Keratinocyte (primary cell): ENCODE measurements at regions not wholly inside any gene's neighbourhood (a gene's known extent, or its start where the extent isn't known, plus 50 kb on each side); places are given as distances from the start of the nearest gene placed in this dataset.

Source experiments
- DNase-seq: peaks from one replicate; pipeline ENCODE4 v3.0.0-alpha.2; 2011; ENCODE audit warnings: low read depth, missing footprints, low spot score
- FAIRE-seq: peaks from 2 replicates; lab custom pipeline; 2011; peaks lifted over from hg19 to GRCh38; lab: Jason Lieb, UNC
- H2AFZ ChIP-seq: 2 replicates; pipeline ENCODE4 v1.6.0; 2012; ENCODE audit warnings: low read length, control low read depth, inconsistent platforms; ENCODE audit not compliant: control insufficient read depth
- H3K27ac ChIP-seq: 2 replicates; pipeline ENCODE4 v1.5.1; 2011; ENCODE audit warnings: low read length; ENCODE audit not compliant: control insufficient read depth, insufficient read depth
- H3K27me3 ChIP-seq: 3 replicates; pipeline ENCODE4 v1.6.0; 2011; ENCODE audit warnings: low read length; ENCODE audit not compliant: control insufficient read depth, insufficient read depth; ENCODE audit errors: extremely low read depth
- H3K36me3 ChIP-seq, 2 experiments: 2 replicates in 1 of 2; 3 replicates in 1 of 2; pipeline ENCODE4 v1.5.1; 2011; ENCODE audit warnings: low read length in 2 of 2, mild to moderate bottlenecking in 1 of 2; ENCODE audit not compliant: control insufficient read depth in 2 of 2, insufficient read depth in 2 of 2; ENCODE audit errors: extremely low read depth in 1 of 2
- H3K4me1 ChIP-seq: 3 replicates; pipeline ENCODE4 v1.5.1; 2011; ENCODE audit warnings: low read length; ENCODE audit not compliant: control insufficient read depth, insufficient read depth; ENCODE audit errors: extremely low read depth
- H3K4me2 ChIP-seq: 3 replicates; pipeline ENCODE4 v1.6.0; 2011; ENCODE audit warnings: low read depth, low read length; ENCODE audit not compliant: control insufficient read depth, insufficient read depth; ENCODE audit errors: extremely low read depth
- H3K4me3 ChIP-seq, 3 experiments: fragments of 200-600 bp in 1 of 3; sonication (generic) in 1 of 3; 2 replicates in 2 of 3; 3 replicates in 1 of 3; pipeline ENCODE4 v1.5.1; 2011 to 2016; ENCODE audit warnings: low read length in 3 of 3, mild to moderate bottlenecking in 3 of 3, control low read depth in 2 of 3, inconsistent platforms in 1 of 3, low read depth in 1 of 3, mixed read lengths in 1 of 3, mixed run types in 1 of 3, moderate library complexity in 1 of 3; ENCODE audit not compliant: control insufficient read depth in 2 of 3, insufficient read depth in 2 of 3; ENCODE audit errors: extremely low read depth in 1 of 3
- H3K79me2 ChIP-seq: 2 replicates; pipeline ENCODE4 v1.6.0; 2012; ENCODE audit warnings: low read length; ENCODE audit not compliant: control insufficient read depth, insufficient read depth
- H3K9ac ChIP-seq: 3 replicates; pipeline ENCODE4 v1.6.0; 2011; ENCODE audit warnings: low read length; ENCODE audit not compliant: control insufficient read depth, insufficient read depth; ENCODE audit errors: extremely low read depth
- H3K9me1 ChIP-seq: 3 replicates; pipeline ENCODE4 v1.6.0; 2011; ENCODE audit warnings: low read length; ENCODE audit not compliant: control insufficient read depth, insufficient read depth; ENCODE audit errors: extremely low read depth
- H3K9me3 ChIP-seq: 2 replicates; pipeline ENCODE4 v1.5.1; 2012; ENCODE audit warnings: low read depth, low read length; ENCODE audit not compliant: control insufficient read depth
- H4K20me1 ChIP-seq: 3 replicates; pipeline ENCODE4 v1.6.0; 2011; ENCODE audit warnings: low read length; ENCODE audit not compliant: control insufficient read depth, insufficient read depth; ENCODE audit errors: extremely low read depth
- CTCF ChIP-seq, 3 experiments: IDR thresholded peaks in 1 of 3; conservative IDR thresholded peaks in 1 of 3; optimal IDR thresholded peaks in 1 of 3; 2 replicates in 2 of 3; 3 replicates in 1 of 3; pipeline versions ENCODE3 to v1.5.1; 2011; ENCODE audit warnings: low read length in 3 of 3, mild to moderate bottlenecking in 3 of 3, moderate library complexity in 2 of 3, control low read depth in 1 of 3, inconsistent platforms in 1 of 3; ENCODE audit not compliant: insufficient read depth in 2 of 3; ENCODE audit errors: extremely low read depth in 1 of 3
- EZH2 ChIP-seq: IDR thresholded peaks from one replicate; pipeline ENCODE4 v1.6.1; 2012; ENCODE audit warnings: inconsistent platforms, mild to moderate bottlenecking, low read length, moderate library complexity
- dilution Hi-C: fragments of 300-500 bp; cut with MboI; formaldehyde crosslinking; loops from one replicate; pipeline ENCODE4 v1.7.0; 2020; ENCODE audit warnings: low sequenced_read_pairs; ENCODE audit not compliant: extremely low pct_ligation_motif_present

GRCh38 chr6:66605011-66605410 lies 898.0 kb upstream of the EYS start:
- dilution Hi-C loops: no loop called here

GRCh38 chr6:66599541-66599940 lies 892.5 kb upstream of the EYS start:
- Histone ChIP-seq H2AFZ (no peak overlapping the region), H3K4me1 (no peaks in the 10 kb centered on the region), H3K4me2 (no peak overlapping the region), H4K20me1 (no peaks in the 10 kb centered on the region), H3K9ac (no peak overlapping the region), H3K79me2 (no peaks in the 10 kb centered on the region), H3K27ac (no peak overlapping the region), H3K4me3 (no peak overlapping the region), H3K9me1 (no peaks in the 10 kb centered on the region), H3K9me3 (no peaks in the 10 kb centered on the region), H3K36me3 (no peaks in the 10 kb centered on the region), H3K27me3 (no peaks in the 10 kb centered on the region)
- TF ChIP-seq EZH2 (no peak), CTCF (optimal IDR thresholded peaks at IDR 0.05 in 1 of 3, IDR thresholded peaks at IDR 0.05 in 1 of 3, conservative IDR thresholded peaks at IDR 0.05 in 1 of 3; ENCODE audit: extremely low read depth in 1 of 3, insufficient read depth in 2 of 3, low read length in 3 of 3) (no peak)
- FAIRE-seq: no peak
- dilution Hi-C loops: no loop called here
- no peak for DNase-seq

More at GRCh38 chr6:66605011-66605410, 898.0 kb upstream of the EYS start:
- TF ChIP-seq CTCF (optimal IDR thresholded peaks at IDR 0.05 in 1 of 3, IDR thresholded peaks at IDR 0.05 in 1 of 3, conservative IDR thresholded peaks at IDR 0.05 in 1 of 3; ENCODE audit: extremely low read depth in 1 of 3, insufficient read depth in 2 of 3, low read length in 3 of 3): no peak
- TF ChIP-seq EZH2: no peak
- no peaks in the 10 kb centered on the region for H3K9me3 ChIP-seq
- no peak overlapping the region for H3K4me2 ChIP-seq
- no peak overlapping the region for H3K4me3 ChIP-seq
- H3K4me1 ChIP-seq: no peaks in the 10 kb centered on the region
- H3K9me1 ChIP-seq: no peaks in the 10 kb centered on the region
- no peak overlapping the region for H3K27ac ChIP-seq
- H3K9ac ChIP-seq: no peak overlapping the region
- H3K79me2 ChIP-seq: no peaks in the 10 kb centered on the region
- no peaks in the 10 kb centered on the region for H3K36me3 ChIP-seq
- no peaks in the 10 kb centered on the region for H4K20me1 ChIP-seq
- DNase-seq (no peak), FAIRE-seq (no peak)
- H2AFZ ChIP-seq: no peak overlapping the region
- no peaks in the 10 kb centered on the region for H3K27me3 ChIP-seq
